ENCODE measurements at regions not wholly inside any gene's neighbourhood (a gene's known extent, or its start where the extent isn't known, plus 50 kb on each side); places are given as distances from the start of the nearest gene placed in this dataset.

GRCh38 chr10:33942508-33942907, 608.0 kb upstream of the NRP1 start:
- TF ChIP-seq CTCF (IDR thresholded peaks at IDR 0.05), result no peak
- TF ChIP-seq POLR2A (IDR thresholded peaks at IDR 0.05), result no peak
- TF ChIP-seq POLR2AphosphoS5 (IDR thresholded peaks at IDR 0.05), result no peak
- TF ChIP-seq EP300 (IDR thresholded peaks at IDR 0.05; ENCODE audit: low read depth), result no peak
